COLO668 (cell line): ENCODE measurements at regions not wholly inside any gene's neighbourhood (a gene's known extent, or its start where the extent isn't known, plus 50 kb on each side); places are given as distances from the start of the nearest gene placed in this dataset.
"Not testable (repeated sequence)": the region's sequence is repeated elsewhere in the genome, so short reads cannot be mapped to it uniquely, and the experiment has no call there.

Source experiments
- DNase-seq: peaks from one replicate; lab custom pipeline; 2025; ENCODE audit not compliant: unreplicated experiment; lab: John Stamatoyannopoulos, UW

DNA sequence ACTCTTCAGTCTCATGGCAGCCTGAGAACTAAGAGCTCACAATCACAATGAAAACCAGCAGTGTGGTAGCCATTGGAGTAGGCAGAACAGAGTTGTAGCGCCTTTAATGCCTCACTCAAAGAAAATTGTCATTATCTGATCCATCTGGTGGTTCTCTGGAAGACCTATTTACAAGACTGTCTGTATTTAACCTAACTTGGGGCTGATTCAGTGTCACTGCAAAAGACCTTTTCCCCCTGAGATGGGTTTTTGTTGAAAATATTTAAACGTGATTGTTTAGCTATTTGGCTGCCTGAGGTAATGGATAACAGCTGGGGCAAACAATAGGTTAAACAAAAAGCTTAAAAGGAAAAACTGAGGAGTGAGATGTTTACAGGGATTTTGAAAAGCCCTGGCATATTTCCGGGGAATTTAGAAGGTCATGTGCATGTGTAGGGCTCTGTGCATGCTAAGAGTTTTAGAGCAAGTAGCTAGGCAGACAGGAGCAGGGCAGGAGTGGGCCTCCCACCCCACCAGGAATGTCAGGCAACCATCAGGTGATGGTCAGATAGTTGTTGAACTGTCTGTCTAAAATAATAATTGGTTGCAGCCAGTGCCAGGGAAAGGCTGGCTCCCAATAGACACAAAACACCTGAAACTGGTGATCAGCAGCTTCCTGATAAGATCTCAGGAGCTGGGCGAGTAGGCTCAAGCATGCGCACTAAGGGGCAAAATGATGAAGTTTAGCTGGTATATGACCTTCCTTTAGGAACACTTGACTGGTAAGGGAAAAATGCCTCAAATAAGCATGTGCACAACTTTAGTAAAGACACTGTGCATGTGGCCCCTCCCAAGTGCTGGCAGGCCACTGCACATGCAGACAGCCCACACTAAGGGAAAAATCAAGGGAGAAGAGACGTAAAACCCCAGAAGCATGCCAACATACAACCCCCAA is 70.8 kb upstream of the AKIRIN2 start:
- DNase-seq, result no peak

DNA sequence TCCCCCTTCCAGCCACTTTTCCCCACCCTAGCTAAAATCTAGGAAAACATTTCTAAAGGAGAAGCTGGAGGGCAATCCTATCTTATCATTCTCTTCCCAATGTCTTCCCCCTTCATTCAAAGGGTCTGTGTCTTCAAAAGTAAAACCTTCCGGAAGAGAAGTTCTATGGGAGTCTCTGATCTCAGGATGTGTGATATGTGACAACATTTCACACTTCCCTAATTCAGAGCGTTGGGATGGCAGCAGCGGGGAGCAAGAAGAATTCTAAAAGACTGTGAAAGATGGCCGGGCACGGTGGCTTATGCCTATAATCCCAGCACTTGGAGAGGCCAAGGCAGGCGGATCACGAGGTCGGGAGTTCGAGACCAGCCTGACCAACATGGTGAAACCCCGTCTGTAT is 65.4 kb upstream of the AKIRIN2 start:
- DNase-seq, result no peak

DNA sequence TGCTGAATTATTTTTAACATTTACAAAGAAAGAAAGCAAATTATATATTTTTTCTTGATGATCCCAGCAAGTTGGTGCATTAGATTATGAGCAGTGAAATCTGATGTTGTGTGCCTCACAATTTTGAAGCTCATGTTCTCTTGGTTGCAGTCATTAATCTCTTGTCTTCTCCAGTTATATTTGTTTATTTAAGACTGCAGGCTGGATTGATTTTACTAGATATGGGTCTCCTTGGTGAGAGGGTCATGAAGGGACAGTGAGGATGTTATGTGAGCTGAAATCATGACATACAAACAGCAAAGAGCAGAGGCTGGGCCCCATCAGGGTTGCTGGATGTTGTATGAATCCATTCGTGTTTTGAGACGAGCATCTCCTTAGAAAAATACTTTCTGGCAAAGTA is 64.2 kb upstream of the AKIRIN2 start:
- DNase-seq, result no peak

DNA sequence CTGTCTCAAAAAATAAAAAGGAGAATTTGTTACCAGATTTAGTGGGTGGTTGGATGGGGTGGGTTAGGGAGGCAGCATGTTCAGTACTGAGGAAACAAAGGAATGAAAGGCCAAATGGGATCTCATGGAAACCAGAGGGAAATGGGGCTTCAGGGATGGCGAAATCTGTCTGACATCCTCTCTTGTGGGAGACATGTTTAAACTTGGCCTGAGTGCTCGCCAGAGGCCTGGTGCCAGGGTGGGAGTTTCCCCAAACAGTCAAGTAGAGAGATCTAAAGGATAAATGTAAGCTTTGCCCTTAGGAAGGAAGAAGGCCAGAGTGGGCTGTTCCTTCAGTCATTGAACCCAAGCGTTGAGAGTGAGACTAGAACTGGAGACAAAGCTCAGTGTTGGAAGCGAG is 61.9 kb upstream of the AKIRIN2 start:
- DNase-seq, result no peak

DNA sequence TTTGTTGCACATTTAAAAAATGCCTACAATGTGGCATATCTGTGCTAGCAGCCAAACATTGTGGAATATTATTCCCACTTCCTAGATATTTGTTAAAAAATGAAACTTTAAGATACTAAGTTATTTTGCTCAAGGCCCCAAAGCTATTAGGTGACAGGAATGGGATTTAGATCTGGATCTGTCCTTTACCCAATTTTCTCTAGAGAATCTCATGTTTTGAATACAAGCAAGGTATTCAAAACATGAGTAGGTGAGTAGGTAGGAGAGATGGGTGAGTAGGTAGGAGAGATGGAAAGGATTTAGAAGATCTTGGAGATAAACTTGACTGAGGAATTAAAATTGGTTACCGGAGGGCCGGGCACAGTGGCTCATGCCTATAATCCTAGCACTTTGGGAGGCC is 61.2 kb upstream of the AKIRIN2 start:
- no peak for DNase-seq

DNA sequence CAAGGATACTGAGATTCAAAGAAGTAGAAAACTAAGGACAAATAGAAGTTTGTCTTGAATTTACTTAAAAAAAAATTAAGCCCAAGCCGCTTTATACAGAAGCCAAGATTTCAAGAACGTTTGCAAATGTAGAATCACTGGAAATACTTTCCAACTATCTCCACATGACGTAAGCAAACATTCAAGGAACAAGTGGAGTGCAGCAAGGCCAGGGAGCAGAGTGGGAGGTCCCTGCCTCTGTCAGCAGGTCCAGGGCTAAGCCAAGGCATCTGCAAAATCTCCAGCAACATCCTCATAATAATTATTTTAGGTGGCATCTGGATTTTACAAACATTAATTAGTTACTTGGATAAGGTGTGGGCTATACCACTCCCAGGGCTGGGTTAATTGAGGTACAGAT is 60.1 kb upstream of the AKIRIN2 start:
- DNase-seq, result no peak

DNA sequence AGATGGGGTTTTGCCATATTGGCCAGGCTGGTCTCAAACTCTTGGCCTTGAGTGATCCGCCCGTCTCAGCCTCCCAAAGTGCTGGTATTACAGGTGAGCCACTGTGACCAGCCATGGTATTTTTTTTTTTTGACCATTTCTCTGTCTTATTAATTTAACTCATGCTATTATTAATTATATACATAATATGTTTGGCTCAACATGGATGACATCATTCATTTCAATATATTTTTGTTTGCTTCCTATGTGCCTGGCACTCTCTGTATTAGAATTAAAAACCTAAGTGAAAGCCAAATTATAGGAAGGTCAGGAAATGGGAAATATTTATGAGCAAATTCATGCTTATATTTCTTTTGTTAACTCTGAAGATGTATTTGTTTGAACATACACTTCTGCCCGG is 55.8 kb upstream of the AKIRIN2 start:
- no peak for DNase-seq

DNA sequence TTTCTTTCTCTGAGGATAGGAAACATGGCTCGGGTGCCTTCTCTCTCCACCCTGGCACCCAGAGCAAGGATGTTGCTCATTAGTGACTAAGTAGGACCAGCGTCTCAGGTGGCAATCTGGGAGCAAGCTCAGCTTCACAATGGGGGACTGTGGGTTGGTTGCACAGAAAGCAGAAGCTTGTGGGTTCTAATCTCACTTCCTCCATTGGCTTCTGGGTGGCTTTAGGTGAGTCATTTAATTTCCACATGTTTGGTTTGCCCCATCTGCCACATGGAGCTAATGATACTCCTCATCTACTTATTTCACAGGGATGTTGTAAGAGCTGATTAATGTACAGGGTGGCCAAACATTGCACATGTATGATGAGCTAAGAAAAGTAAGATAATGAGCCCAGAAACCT is 54.8 kb upstream of the AKIRIN2 start:
- no peak for DNase-seq

DNA sequence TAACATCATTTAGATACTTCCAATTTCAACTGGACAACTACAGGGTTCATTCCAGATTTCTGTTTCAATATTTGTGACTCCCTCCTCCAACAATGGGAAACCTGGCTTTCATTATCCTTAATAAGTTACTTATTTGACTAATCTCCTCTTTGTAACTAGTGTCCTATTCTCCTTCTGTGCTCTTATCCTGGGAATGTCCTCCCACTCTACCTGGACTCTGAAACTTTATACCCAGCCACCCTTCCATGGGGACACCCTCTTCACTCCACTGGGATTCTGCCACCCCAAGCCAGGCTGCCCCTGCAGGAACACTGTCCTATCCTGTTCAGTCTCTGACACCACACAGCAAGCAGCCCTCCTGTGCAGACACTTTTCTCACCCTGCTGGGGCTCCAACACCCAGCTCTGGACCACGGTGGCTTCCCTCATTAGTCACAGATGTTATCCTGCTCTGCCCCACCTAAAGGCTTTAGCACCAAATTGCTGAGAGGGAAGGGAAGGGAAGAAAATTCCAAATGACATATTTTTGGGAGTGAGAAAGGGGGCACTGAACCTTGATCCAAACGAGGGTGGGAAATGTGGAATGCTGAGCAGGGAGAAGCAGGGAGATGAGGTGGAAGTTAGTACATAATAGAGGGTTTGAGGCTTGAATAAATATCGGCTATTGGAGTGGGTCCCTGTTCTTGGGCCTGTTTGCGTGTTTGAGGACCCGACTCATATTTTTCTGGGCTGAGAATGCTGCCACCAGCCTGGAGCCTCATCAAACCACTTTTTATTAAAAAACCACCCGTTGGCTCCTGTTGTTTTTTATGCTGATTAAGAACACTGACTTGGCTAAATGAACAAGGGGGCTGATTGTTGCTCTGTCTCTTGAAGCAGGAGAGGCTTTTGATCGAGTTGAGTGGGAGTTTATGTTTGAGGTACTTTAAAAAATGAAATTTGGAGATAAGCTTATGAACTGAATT is 54.0 kb upstream of the AKIRIN2 start:
- no peak for DNase-seq

DNA sequence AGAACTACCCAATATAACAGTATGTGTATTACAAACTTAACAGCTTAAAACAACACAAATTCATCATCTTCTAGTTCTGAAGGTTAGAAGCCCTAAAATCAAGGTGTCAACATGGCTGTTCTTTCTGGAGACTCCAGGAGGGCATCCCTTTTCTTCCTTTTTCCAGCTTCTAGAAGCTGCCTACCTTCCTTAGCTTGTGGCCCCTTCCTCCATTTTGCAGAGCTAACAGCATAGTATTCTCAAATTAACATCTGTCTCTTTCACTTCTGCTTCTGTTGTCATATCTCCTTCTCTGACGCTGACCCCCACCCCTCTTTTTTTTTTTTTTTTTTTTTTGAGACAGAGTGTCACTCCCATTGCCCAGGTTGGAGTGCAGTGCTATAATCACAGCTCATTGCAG is 52.8 kb upstream of the AKIRIN2 start:
- DNase-seq, result no peak

DNA sequence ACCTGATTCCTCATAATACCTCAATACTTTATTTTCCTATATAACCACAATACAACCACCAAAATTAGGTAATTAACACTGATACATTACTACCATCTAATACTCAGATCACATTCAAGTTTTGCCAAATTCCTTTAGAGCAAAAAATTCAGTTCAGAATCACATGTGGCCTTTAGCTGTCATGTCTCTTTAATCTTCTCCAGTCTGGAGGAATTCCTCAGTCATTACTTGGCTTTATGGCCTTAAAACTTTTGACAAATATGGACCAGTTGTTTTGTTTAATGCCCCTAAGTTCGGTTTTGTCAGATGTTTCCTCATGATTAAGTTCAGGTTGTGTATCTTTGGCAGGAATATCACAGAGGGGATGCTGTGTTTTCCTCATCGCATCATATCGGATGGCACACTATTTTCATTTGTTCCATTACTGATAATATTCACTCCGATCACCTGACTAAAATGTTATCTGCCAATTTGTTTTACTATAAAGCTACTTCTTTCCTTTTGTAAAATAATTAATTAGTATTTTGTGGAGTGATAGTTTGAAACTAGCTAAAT is 51.2 kb upstream of the AKIRIN2 start:
- no peak for DNase-seq

DNA sequence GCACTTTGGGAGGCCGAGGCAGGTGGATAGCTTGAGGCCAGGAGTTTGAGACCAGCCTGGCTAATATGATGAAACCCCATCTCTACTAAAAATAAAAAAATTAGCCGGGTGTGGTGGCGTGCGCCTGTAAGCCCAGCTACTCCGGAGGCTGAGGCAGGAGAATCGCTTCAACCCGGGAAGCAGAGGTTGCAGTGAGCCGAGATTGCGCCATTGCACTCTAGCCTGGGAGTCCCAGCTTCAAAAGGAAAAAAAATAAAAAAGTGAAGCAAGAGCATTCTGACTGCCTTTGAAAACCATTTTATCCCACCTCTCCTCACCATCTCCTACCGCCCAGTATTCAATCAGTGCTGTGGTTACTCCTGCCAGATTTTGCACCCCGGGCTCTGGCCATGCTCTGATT is 50.5 kb upstream of the AKIRIN2 start:
- DNase-seq, result not testable (repeated sequence)
